NB4 (cell line): ENCODE measurements at regions not wholly inside any gene's neighbourhood (a gene's known extent, or its start where the extent isn't known, plus 50 kb on each side); places are given as distances from the start of the nearest gene placed in this dataset.

Experiments
- CTCF ChIP-seq: IDR thresholded peaks from one replicate; pipeline ENCODE4 v1.5.1; 2012; ENCODE audit warnings: low read depth, low read length
- MAX ChIP-seq: IDR thresholded peaks from 2 replicates; pipeline ENCODE4 v1.6.1; 2011; ENCODE audit warnings: low read depth, low read length
- POLR2A ChIP-seq: IDR thresholded peaks from 2 replicates; pipeline ENCODE4 v1.6.1; 2011; ENCODE audit warnings: mild to moderate bottlenecking; ENCODE audit not compliant: insufficient read length; ENCODE audit errors: extremely low read depth

GRCh38 chr14:36021030-36021422, 155.5 kb downstream of the PTCSC3 start:
- TF ChIP-seq CTCF, result no peak
- no peak for TF ChIP-seq POLR2A
- TF ChIP-seq MAX, result no peak
